ENCODE measurements at regions not wholly inside any gene's neighbourhood (a gene's known extent, or its start where the extent isn't known, plus 50 kb on each side); places are given as distances from the start of the nearest gene placed in this dataset.

DNA sequence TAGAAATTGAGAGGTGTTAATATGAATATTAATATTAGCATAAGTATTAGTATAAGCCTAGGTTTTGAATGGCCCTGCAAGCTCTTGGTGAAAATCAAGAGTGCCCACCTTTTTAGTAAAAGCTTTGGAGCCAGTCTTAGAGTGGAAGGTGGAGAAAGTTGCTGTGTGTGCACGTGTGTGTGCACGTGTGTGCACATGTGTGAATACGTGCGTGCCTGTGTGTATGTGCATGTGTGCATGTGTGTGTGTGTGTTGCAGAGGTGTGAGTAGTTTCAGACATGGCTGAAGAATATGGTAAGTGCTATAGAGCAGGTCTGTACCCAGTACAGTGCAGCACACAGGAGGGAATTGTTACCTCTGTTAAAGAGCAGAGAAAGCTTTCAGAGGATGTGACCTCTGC is 74.3 kb downstream of the BOD1 start:
- no peak for TF ChIP-seq CTCF (IDR thresholded peaks at IDR 0.05)
- TF ChIP-seq POLR2AphosphoS5 (IDR thresholded peaks at IDR 0.05): no peak

Data from stomach (tissue), 4 donors.